Gastroesophageal sphincter (tissue), 4 donors: ENCODE measurements at regions not wholly inside any gene's neighbourhood (a gene's known extent, or its start where the extent isn't known, plus 50 kb on each side); places are given as distances from the start of the nearest gene placed in this dataset.
"Not testable (repeated sequence)": the region's sequence is repeated elsewhere in the genome, so short reads cannot be mapped to it uniquely, and the experiment has no call there.

Experiments
- ATAC-seq: fragments of 150-250 bp; one replicate; pipeline ENCODE4 v1.9.1; 2016; ENCODE audit warnings: mild to moderate bottlenecking, moderate library complexity
- H3K27ac ChIP-seq, 4 donors: fragments of 200-600 bp; sonication (generic) in 3 of 4; 1 replicate in 3 of 4; 2 replicates in 1 of 4; pipeline ENCODE4 v1.5.1; 2016 to 2019
- H3K27me3 ChIP-seq: fragments of 200-600 bp; sonication (generic); one replicate; pipeline ENCODE4 v1.5.1; 2019
- H3K36me3 ChIP-seq, 2 donors: fragments of 200-600 bp; sonication (generic); one replicate each; pipeline ENCODE4 v1.5.1; 2019; ENCODE audit warnings: control low read depth in 1 of 2
- H3K4me1 ChIP-seq, 3 donors: fragments of 200-600 bp; sonication (generic); 1 replicate in 2 of 3; 2 replicates in 1 of 3; pipeline ENCODE4 v1.5.1; 2016 to 2019; ENCODE audit warnings: control low read depth in 2 of 3
- H3K4me3 ChIP-seq, 2 donors: fragments of 200-600 bp; sonication (generic); one replicate each; pipeline ENCODE4 v1.5.1; 2019; ENCODE audit warnings: mild to moderate bottlenecking in 1 of 2, moderate library complexity in 1 of 2
- H3K9me3 ChIP-seq, 3 donors: fragments of 200-600 bp; sonication (generic); one replicate each; pipeline ENCODE4 v1.5.1; 2017 to 2019; ENCODE audit warnings: control low read depth in 2 of 3
- CTCF ChIP-seq, 4 experiments: fragments of 200-600 bp in 2 of 4; fragments of 450-650 bp in 2 of 4; sonication (generic) in 1 of 4; IDR thresholded peaks; one replicate each; pipeline ENCODE4 v1.5.1; 2017 to 2019; ENCODE audit warnings: antibody characterized with exemption in 4 of 4, mild to moderate bottlenecking in 2 of 4, moderate library complexity in 2 of 4
- EP300 ChIP-seq: sonication (generic); formaldehyde crosslinking; IDR thresholded peaks from one replicate; pipeline ENCODE4 v1.6.1; 2017; ENCODE audit warnings: antibody characterized with exemption, mild to moderate bottlenecking
- POLR2A ChIP-seq, 2 donors: fragments of 450-650 bp; IDR thresholded peaks; one replicate each; pipeline ENCODE4 v1.6.1; 2017; ENCODE audit warnings: antibody characterized with exemption in 2 of 2, mild to moderate bottlenecking in 2 of 2, moderate library complexity in 1 of 2
- POLR2AphosphoS5 ChIP-seq: sonication (generic); formaldehyde crosslinking; IDR thresholded peaks from one replicate; pipeline ENCODE4 v1.6.1; 2017; ENCODE audit warnings: antibody characterized with exemption
- WGBS, 2 donors: methylation state at CpG; one replicate each; pipeline ENCODE4 v1.1.5; 2018; ENCODE audit warnings: low coverage in 1 of 2; 5-methylcytosine and 5-hydroxymethylcytosine counted together

DNA sequence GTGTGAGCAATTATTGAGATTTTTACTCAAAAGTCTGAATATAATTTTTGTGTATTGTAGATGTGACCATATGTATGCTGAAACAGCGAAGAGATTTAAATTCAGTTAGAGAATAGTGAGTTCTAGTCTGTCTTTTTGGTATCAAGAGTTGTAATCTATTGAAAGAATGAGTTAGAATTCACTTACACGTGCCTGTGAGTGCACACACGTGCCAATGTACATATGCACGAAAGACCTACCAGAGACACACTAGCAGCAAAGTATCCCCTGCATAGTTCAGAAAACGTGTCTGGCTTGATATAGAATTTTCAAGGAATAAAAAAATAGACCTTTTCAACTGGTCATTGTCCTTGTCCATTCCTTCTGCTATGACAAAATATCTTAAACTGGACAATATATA, 64.8 kb upstream of the BHLHE40 start:
- H3K36me3 ChIP-seq = no peaks in the 10 kb centered on the region
- no peak overlapping the region for H3K4me3 ChIP-seq
- no peak overlapping the region for H3K27ac ChIP-seq
- no peaks in the 10 kb centered on the region for H3K27me3 ChIP-seq
- H3K9me3 ChIP-seq = no peaks in the 10 kb centered on the region
- WGBS, 2 donors = 88 to 95% methylated on average over 5 of the region's 5 CpGs
- TF ChIP-seq POLR2AphosphoS5 = no peak
- no peak for TF ChIP-seq EP300
- no peak for TF ChIP-seq CTCF (IDR thresholded peaks at IDR 0.05)
- no peak for TF ChIP-seq POLR2A (IDR thresholded peaks at IDR 0.05)
- ATAC-seq = no peak
- no peaks in the 10 kb centered on the region for H3K4me1 ChIP-seq

DNA sequence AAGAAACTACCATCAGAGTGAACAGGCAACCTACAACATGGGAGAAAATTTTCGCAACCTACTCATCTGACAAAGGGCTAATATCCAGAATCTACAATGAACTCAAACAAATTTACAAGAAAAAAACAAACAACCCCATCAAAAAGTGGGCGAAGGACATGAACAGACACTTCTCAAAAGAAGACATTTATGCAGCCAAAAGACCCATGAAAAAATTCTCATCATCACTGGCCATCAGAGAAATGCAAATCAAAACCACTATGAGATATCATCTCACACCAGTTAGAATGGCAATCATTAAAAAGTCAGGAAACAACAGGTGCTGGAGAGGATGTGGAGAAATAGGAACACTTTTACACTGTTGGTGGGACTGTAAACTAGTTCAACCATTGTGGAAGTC, 57.6 kb upstream of the BHLHE40 start:
- not testable (repeated sequence) for H3K9me3 ChIP-seq, H3K27ac ChIP-seq, H3K27me3 ChIP-seq, ATAC-seq, H3K4me1 ChIP-seq, H3K36me3 ChIP-seq, H3K4me3 ChIP-seq
- WGBS, 2 donors = no CpG with 5 or more reads among the region's 2 CpGs

DNA sequence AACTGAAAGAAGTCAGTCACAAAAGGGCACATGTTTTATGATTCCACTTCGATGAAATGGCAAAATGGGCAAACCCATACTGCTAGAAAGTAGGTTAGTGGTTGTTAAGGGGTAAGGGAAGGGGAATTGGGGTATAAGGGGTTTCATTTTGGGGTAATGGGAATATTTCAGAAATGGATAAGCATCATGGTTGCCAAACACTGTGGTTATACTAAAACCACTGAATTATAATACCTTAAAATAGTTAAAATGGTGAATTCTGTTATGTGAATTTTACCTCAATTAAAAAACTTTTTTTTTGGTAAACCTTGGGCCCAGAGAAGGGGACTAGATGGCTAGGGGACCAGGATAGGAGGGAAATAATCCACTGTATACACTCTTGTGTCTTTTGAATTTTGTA, 52.3 kb upstream of the BHLHE40 start:
- Histone ChIP-seq H3K4me3 (no peak overlapping the region), H3K27ac (no peak overlapping the region), H3K4me1 (no peaks in the 10 kb centered on the region), H3K27me3 (no peaks in the 10 kb centered on the region), H3K9me3 (no peaks in the 10 kb centered on the region), H3K36me3 (no peaks in the 10 kb centered on the region)
- WGBS, 2 donors = 89 to 100% methylated on average over 1 of the region's 1 CpG
- ATAC-seq = no peak
- TF ChIP-seq POLR2A (IDR thresholded peaks at IDR 0.05) = no peak
- TF ChIP-seq EP300 = no peak

- no peak overlapping the region for H3K4me3 ChIP-seq
- H3K27ac ChIP-seq = no peak overlapping the region
- no peaks in the 10 kb centered on the region for H3K9me3 ChIP-seq
- ATAC-seq = no peak
- no peaks in the 10 kb centered on the region for H3K4me1 ChIP-seq
- no peaks in the 10 kb centered on the region for H3K36me3 ChIP-seq
- no peaks in the 10 kb centered on the region for H3K27me3 ChIP-seq
- WGBS, 2 donors = 71 to 90% methylated on average over 2 to 5 of the region's 7 CpGs
- TF ChIP-seq CTCF (IDR thresholded peaks at IDR 0.05) (no peak), POLR2AphosphoS5 (no peak), POLR2A (IDR thresholded peaks at IDR 0.05) (no peak), EP300 (no peak)
These were observed 50.9 kb upstream of the BHLHE40 start for GRCh38 chr3:4928277-4928789.
